IPS-18a (cell line): ENCODE measurements at regions not wholly inside any gene's neighbourhood (a gene's known extent, or its start where the extent isn't known, plus 50 kb on each side); places are given as distances from the start of the nearest gene placed in this dataset.

Source experiments
- H3K27ac ChIP-seq: one replicate; pipeline ENCODE4 v1.5.1; 2013; ENCODE audit warnings: low read length
- H3K27me3 ChIP-seq: one replicate; pipeline ENCODE4 v1.6.1; 2013; ENCODE audit warnings: mild to moderate bottlenecking, low read length; ENCODE audit not compliant: control insufficient read depth, insufficient read depth
- H3K36me3 ChIP-seq: one replicate; pipeline ENCODE4 v1.6.1; 2013; ENCODE audit warnings: low read depth, low read length; ENCODE audit not compliant: control insufficient read depth
- H3K4me1 ChIP-seq: one replicate; pipeline ENCODE4 v1.6.1; 2013; ENCODE audit warnings: low read depth, low read length; ENCODE audit not compliant: control insufficient read depth
- H3K4me3 ChIP-seq: one replicate; pipeline ENCODE4 v1.5.1; 2013; ENCODE audit warnings: low read length
- H3K9ac ChIP-seq: one replicate; pipeline ENCODE4 v1.6.1; 2013; ENCODE audit warnings: mild to moderate bottlenecking, low read length, moderate library complexity
- H3K9me3 ChIP-seq: one replicate; pipeline ENCODE4 v1.6.1; 2013; ENCODE audit warnings: low read depth, low read length; ENCODE audit not compliant: control insufficient read depth

GRCh38 chr2:146994246-146994645 lies 850.6 kb upstream of the ACVR2A start:
- Histone ChIP-seq H3K27ac (no peak overlapping the region), H3K4me3 (no peak overlapping the region), H3K27me3 (no peaks in the 10 kb centered on the region), H3K36me3 (no peaks in the 10 kb centered on the region), H3K9me3 (no peaks in the 10 kb centered on the region), H3K4me1 (no peaks in the 10 kb centered on the region), H3K9ac (no peak overlapping the region)

GRCh38 chr2:146992466-146992865 lies 852.4 kb upstream of the ACVR2A start:
- Histone ChIP-seq H3K9ac (no peak overlapping the region), H3K27me3 (no peaks in the 10 kb centered on the region), H3K4me3 (no peak overlapping the region), H3K27ac (no peak overlapping the region), H3K36me3 (no peaks in the 10 kb centered on the region), H3K4me1 (no peaks in the 10 kb centered on the region), H3K9me3 (no peaks in the 10 kb centered on the region)

- no peaks in the 10 kb centered on the region for H3K9me3 ChIP-seq
- no peak overlapping the region for H3K27ac ChIP-seq
Measured at GRCh38 chr2:146992057-146992456, 852.8 kb upstream of the ACVR2A start.

GRCh38 chr2:146990311-146991054 lies 854.3 kb upstream of the ACVR2A start:
- Histone ChIP-seq H3K9me3 (no peaks in the 10 kb centered on the region), H3K4me3 (no peak overlapping the region), H3K36me3 (no peaks in the 10 kb centered on the region), H3K27ac (no peak overlapping the region), H3K4me1 (no peaks in the 10 kb centered on the region), H3K9ac (no peak overlapping the region), H3K27me3 (no peaks in the 10 kb centered on the region)

More at GRCh38 chr2:146992057-146992456, 852.8 kb upstream of the ACVR2A start:
- H3K4me1 ChIP-seq, result no peaks in the 10 kb centered on the region
- H3K9ac ChIP-seq, result no peak overlapping the region
- H3K36me3 ChIP-seq, result no peaks in the 10 kb centered on the region
- no peaks in the 10 kb centered on the region for H3K27me3 ChIP-seq
- no peak overlapping the region for H3K4me3 ChIP-seq

GRCh38 chr2:146989741-146990140 lies 855.1 kb upstream of the ACVR2A start:
- H3K27ac ChIP-seq, result no peak overlapping the region
- no peak overlapping the region for H3K9ac ChIP-seq
- H3K27me3 ChIP-seq, result no peaks in the 10 kb centered on the region
- H3K4me3 ChIP-seq, result no peak overlapping the region
- no peaks in the 10 kb centered on the region for H3K36me3 ChIP-seq
- no peaks in the 10 kb centered on the region for H3K9me3 ChIP-seq
- H3K4me1 ChIP-seq, result no peaks in the 10 kb centered on the region

GRCh38 chr2:146987996-146988395 lies 856.8 kb upstream of the ACVR2A start:
- Histone ChIP-seq H3K4me3 (no peak overlapping the region), H3K36me3 (no peaks in the 10 kb centered on the region), H3K27me3 (no peaks in the 10 kb centered on the region), H3K9ac (no peak overlapping the region), H3K27ac (no peak overlapping the region), H3K4me1 (no peaks in the 10 kb centered on the region), H3K9me3 (no peaks in the 10 kb centered on the region)

- no peaks in the 10 kb centered on the region for H3K27me3 ChIP-seq
- no peak overlapping the region for H3K27ac ChIP-seq
- no peak overlapping the region for H3K9ac ChIP-seq
- H3K36me3 ChIP-seq, result no peaks in the 10 kb centered on the region
- no peak overlapping the region for H3K4me3 ChIP-seq
- H3K4me1 ChIP-seq, result no peaks in the 10 kb centered on the region
- no peaks in the 10 kb centered on the region for H3K9me3 ChIP-seq
Measured at GRCh38 chr2:146986161-146986560, 858.7 kb upstream of the ACVR2A start.

- Histone ChIP-seq H3K4me3 (no peak overlapping the region), H3K4me1 (no peaks in the 10 kb centered on the region), H3K9me3 (no peaks in the 10 kb centered on the region), H3K9ac (no peak overlapping the region), H3K27me3 (no peaks in the 10 kb centered on the region), H3K27ac (no peak overlapping the region), H3K36me3 (no peaks in the 10 kb centered on the region)
Measured at GRCh38 chr2:146985753-146986152, 859.1 kb upstream of the ACVR2A start.

GRCh38 chr2:146984014-146984413 lies 860.8 kb upstream of the ACVR2A start:
- no peaks in the 10 kb centered on the region for H3K27me3 ChIP-seq
- no peaks in the 10 kb centered on the region for H3K36me3 ChIP-seq
- H3K9ac ChIP-seq, result no peak overlapping the region
- H3K4me1 ChIP-seq, result peaks cover 6% of the 10 kb centered on the region
- no peak overlapping the region for H3K27ac ChIP-seq
- H3K4me3 ChIP-seq, result no peak overlapping the region
- no peaks in the 10 kb centered on the region for H3K9me3 ChIP-seq

- no peak overlapping the region for H3K4me3 ChIP-seq
- no peak overlapping the region for H3K27ac ChIP-seq
- H3K9me3 ChIP-seq, result no peaks in the 10 kb centered on the region
- peaks cover 10% of the 10 kb centered on the region for H3K4me1 ChIP-seq
- no peaks in the 10 kb centered on the region for H3K36me3 ChIP-seq
- H3K27me3 ChIP-seq, result no peaks in the 10 kb centered on the region
- no peak overlapping the region for H3K9ac ChIP-seq
Measured at GRCh38 chr2:146982393-146982846, 862.4 kb upstream of the ACVR2A start.

GRCh38 chr2:146981921-146982320 lies 862.9 kb upstream of the ACVR2A start:
- H3K9me3 ChIP-seq, result no peaks in the 10 kb centered on the region
- no peak overlapping the region for H3K4me3 ChIP-seq
- H3K9ac ChIP-seq, result no peak overlapping the region
- no peaks in the 10 kb centered on the region for H3K27me3 ChIP-seq
- H3K4me1 ChIP-seq, result peaks cover 10% of the 10 kb centered on the region
- no peaks in the 10 kb centered on the region for H3K36me3 ChIP-seq
- no peak overlapping the region for H3K27ac ChIP-seq

- H3K27ac ChIP-seq, result no peak overlapping the region
- no peaks in the 10 kb centered on the region for H3K9me3 ChIP-seq
- no peaks in the 10 kb centered on the region for H3K36me3 ChIP-seq
- H3K4me3 ChIP-seq, result no peak overlapping the region
- H3K27me3 ChIP-seq, result no peaks in the 10 kb centered on the region
- H3K4me1 ChIP-seq, result peaks cover 10% of the 10 kb centered on the region
- no peak overlapping the region for H3K9ac ChIP-seq
Measured at GRCh38 chr2:146979746-146980145, 865.1 kb upstream of the ACVR2A start.
